ENCODE measurements at regions not wholly inside any gene's neighbourhood (a gene's known extent, or its start where the extent isn't known, plus 50 kb on each side); places are given as distances from the start of the nearest gene placed in this dataset.

DNA sequence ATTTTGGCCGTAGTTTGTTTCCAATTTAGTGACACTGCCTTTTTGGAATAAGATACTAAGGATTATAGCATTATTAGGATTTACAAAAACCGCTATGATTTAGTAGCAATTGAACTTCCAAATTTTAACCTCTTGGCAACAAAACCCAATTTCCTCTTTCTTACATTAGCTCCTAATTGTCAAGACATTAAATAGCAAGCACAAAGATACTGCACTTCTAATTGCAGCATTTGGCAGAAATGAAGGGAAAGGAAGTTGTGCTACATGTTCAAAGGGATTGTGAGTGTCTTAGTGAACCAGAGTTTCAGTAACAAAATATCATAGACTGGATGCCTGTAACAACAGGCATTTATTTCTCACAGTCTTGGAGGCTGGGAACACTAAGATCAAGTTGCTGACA, 99.9 kb downstream of the NUF2 start:
- intact Hi-C loops (cut with micrococcal nuclease) = no loop called here
- Histone ChIP-seq H3K36me3 (no peaks in the 10 kb centered on the region), H3K4me3 (no peak overlapping the region), H3K4me1 (no peaks in the 10 kb centered on the region), H3K27ac (replicated peaks) (no peak overlapping the region), H3K27me3 (ENCODE audit: low read depth) (peaks cover 24% of the 10 kb centered on the region), H3K9me3 (replicated peaks) (no peaks in the 10 kb centered on the region)
- no peak for DNase-seq
- TF ChIP-seq, protein P1, sequence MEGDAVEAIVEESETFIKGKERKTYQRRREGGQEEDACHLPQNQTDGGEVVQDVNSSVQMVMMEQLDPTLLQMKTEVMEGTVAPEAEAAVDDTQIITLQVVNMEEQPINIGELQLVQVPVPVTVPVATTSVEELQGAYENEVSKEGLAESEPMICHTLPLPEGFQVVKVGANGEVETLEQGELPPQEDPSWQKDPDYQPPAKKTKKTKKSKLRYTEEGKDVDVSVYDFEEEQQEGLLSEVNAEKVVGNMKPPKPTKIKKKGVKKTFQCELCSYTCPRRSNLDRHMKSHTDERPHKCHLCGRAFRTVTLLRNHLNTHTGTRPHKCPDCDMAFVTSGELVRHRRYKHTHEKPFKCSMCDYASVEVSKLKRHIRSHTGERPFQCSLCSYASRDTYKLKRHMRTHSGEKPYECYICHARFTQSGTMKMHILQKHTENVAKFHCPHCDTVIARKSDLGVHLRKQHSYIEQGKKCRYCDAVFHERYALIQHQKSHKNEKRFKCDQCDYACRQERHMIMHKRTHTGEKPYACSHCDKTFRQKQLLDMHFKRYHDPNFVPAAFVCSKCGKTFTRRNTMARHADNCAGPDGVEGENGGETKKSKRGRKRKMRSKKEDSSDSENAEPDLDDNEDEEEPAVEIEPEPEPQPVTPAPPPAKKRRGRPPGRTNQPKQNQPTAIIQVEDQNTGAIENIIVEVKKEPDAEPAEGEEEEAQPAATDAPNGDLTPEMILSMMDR (IDR thresholded peaks at IDR 0.05; ENCODE audit: borderline replicate concordance) = no peak

DNA sequence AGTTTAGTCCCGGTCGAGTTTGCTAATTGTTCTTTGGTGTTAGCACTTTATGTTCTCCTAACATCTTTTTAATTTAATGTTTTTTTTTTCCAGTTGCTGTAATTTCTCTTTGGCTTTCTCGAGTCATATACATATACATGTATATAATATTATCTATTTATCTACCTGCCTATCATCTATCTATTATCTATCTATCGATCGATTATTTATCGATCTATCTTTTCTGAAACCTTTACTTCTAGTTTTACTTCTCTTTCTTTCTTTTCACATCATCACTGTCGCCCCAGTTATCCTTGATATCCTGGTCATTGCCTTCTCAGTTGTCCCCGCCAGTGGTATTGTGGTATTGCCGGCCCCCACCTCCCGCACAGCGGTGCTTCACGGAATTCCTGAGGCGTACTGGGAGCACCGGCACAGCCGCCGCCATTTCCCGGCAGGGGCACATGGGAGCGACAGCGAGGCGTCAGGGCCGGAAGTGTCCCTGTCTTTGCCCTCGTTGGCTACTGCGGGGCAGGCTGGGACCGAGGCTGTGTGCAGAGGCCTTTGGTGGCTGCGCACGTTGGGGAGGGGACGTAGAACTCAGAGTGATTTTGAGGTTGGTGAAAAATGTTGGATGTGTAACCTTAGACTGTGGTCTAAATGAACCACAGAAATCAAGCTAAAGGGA, 101.1 kb downstream of the NUF2 start:
- intact Hi-C loops (cut with micrococcal nuclease) = no loop called here
- Histone ChIP-seq H3K36me3 (no peaks in the 10 kb centered on the region), H3K27ac (replicated peaks) (no peak overlapping the region), H3K9me3 (replicated peaks) (no peaks in the 10 kb centered on the region), H3K4me1 (no peaks in the 10 kb centered on the region), H3K27me3 (ENCODE audit: low read depth) (peaks cover 13% of the 10 kb centered on the region), H3K4me3 (no peak overlapping the region)
- TF ChIP-seq, protein P1 (IDR thresholded peaks at IDR 0.05; ENCODE audit: borderline replicate concordance) = no peak
- DNase-seq = no peak

DNA sequence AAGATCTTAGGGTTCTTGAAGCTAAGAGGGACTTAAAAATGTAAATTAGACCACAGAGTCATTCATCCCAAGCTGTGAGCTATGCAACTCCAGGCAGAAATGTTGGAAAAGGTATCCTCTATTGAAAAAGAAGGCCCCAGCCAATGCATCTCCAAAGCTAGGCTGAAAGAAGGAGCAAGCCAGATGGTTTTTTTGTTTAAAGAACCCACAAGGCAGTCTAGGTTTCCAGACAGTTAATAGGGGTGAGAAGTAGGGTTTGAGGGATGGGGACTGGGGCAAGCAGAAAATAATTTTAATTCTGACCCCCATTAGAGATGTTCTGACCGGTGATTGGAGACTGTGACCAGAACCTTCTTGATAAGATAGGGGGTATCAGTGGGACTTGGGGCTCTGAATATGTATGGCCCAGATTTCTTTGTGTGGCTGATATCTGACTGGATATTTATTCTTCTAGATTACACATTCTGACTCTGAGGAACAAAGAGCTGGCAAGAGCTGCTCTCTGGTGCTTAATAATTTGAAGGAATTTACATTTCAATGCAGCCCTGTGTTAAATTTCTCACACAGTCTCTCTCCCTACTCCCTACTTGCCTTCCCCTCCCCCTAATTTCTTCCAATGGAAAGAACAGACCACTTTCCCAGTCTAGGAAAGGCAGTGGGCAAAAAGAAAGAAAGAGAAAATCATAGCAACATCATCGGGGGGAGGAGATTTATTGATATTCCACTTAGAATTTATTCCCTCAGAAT, 104.9 kb downstream of the NUF2 start:
- peaks cover 9% of the 10 kb centered on the region for H3K9me3 ChIP-seq (replicated peaks)
- intact Hi-C loops (cut with micrococcal nuclease) = no loop called here
- no peaks in the 10 kb centered on the region for H3K36me3 ChIP-seq
- H3K27me3 ChIP-seq (ENCODE audit: low read depth) = peaks cover 6% of the 10 kb centered on the region
- H3K4me1 ChIP-seq = no peaks in the 10 kb centered on the region
- DNase-seq = no peak
- no peak overlapping the region for H3K27ac ChIP-seq (replicated peaks)
- TF ChIP-seq, protein P1 (IDR thresholded peaks at IDR 0.05; ENCODE audit: borderline replicate concordance) = no peak
- H3K4me3 ChIP-seq = no peak overlapping the region

DNA sequence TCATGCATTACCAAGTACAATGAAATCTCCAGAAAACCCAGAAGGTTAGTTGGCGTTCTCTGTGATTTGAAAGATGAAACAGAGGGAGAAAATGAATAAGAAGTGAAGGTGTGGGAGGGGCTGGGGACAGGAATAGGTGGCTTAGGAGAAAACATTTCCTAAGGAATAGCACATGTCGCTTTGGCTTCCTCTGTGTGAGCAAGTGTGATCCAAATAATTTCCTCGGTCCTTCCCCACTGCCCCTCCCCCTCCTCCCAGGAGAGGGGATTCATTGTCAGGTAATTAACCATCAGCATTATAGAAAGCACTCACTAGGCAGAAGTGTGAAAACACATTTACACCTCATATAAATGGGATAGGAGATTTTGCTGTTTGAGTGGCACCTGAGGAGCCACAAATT, 105.5 kb downstream of the NUF2 start:
- Histone ChIP-seq H3K9me3 (replicated peaks) (peaks cover 15% of the 10 kb centered on the region), H3K4me3 (no peak overlapping the region), H3K36me3 (no peaks in the 10 kb centered on the region), H3K27ac (replicated peaks) (no peak overlapping the region), H3K4me1 (no peaks in the 10 kb centered on the region), H3K27me3 (ENCODE audit: low read depth) (peaks cover 6% of the 10 kb centered on the region)
- TF ChIP-seq, protein P1 (IDR thresholded peaks at IDR 0.05; ENCODE audit: borderline replicate concordance) = no peak
- intact Hi-C loops (cut with micrococcal nuclease) = no loop called here
- no peak for DNase-seq

DNA sequence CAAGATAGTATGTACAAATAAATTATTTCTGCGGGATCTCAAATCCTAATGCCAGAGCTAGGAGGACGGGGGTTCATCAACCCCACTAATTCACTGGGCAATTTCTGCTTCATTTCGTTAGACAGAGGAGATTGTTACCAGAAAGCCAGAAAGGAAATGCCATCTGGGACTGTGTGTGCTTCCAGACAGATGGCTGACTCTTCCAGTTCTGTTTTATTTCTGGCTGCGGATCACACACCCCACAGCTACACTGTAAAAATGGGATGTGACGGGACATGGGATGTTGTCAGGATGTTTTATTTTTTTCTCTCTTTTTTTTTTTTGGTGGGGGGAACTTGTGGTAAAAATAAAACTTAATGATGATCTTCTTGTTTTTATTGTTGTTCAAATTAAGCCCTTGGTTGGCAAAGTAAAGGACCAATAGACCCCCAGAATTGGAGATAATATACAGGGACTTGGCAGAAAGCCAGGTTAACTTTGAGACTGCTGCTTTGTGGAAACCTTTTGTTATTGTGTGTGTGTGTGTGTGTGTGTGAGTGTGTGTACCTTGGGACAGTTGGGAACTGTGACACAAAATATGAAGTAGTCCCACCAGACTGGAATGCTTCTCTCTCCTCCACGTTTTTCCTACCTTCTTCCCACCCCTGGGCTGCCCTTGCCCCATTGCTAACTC, 114.5 kb downstream of the NUF2 start:
- H3K4me1 ChIP-seq = no peaks in the 10 kb centered on the region
- TF ChIP-seq, protein P1 (IDR thresholded peaks at IDR 0.05; ENCODE audit: borderline replicate concordance) = no peak
- intact Hi-C loops (cut with micrococcal nuclease) = no loop called here
- no peak for DNase-seq
- no peaks in the 10 kb centered on the region for H3K36me3 ChIP-seq
- H3K4me3 ChIP-seq = no peak overlapping the region
- H3K27me3 ChIP-seq (ENCODE audit: low read depth) = peaks cover 26% of the 10 kb centered on the region
- H3K9me3 ChIP-seq (replicated peaks) = peaks cover 13% of the 10 kb centered on the region
- H3K27ac ChIP-seq (replicated peaks) = no peak overlapping the region
